Ovary (tissue), 7 donors: ENCODE measurements at regions not wholly inside any gene's neighbourhood (a gene's known extent, or its start where the extent isn't known, plus 50 kb on each side); places are given as distances from the start of the nearest gene placed in this dataset.

Source experiments
- DNase-seq, 5 donors: peaks; one replicate each; pipeline ENCODE4 v3.0.0-alpha.2; 2019 to 2020
- H3K27ac ChIP-seq, 2 donors: fragments of 200-600 bp; one replicate each; pipeline versions ENCODE4 v1.5.1 to v1.8.0; 2019 to 2022
- H3K27me3 ChIP-seq: fragments of 200-600 bp; one replicate; pipeline ENCODE4 v1.8.0; 2022
- H3K36me3 ChIP-seq: fragments of 200-600 bp; sonication (generic); one replicate; pipeline ENCODE4 v1.5.1; 2019
- H3K4me1 ChIP-seq: one replicate; pipeline ENCODE4 v1.8.1; 2013; ENCODE audit warnings: mild to moderate bottlenecking, moderate library complexity; ENCODE audit not compliant: insufficient read depth
- H3K4me3 ChIP-seq: fragments of 200-600 bp; sonication (generic); one replicate; pipeline ENCODE4 v1.5.1; 2017
- H3K9me3 ChIP-seq, 2 donors: fragments of 200-600 bp in 1 of 2; sonication (generic) in 1 of 2; one replicate each; pipeline versions ENCODE4 v1.5.1 to v1.8.1; 2013 to 2019; ENCODE audit warnings: mild to moderate bottlenecking in 1 of 2, moderate library complexity in 1 of 2
- CTCF ChIP-seq, 3 donors: fragments of 450-650 bp in 2 of 3; fragments of 200-600 bp in 1 of 3; IDR thresholded peaks; one replicate each; pipeline versions ENCODE4 v1.5.1 to v1.8.0; 2016 to 2022; ENCODE audit warnings: antibody characterized with exemption in 3 of 3, mild to moderate bottlenecking in 1 of 3
- EP300 ChIP-seq: sonication (generic); formaldehyde crosslinking; IDR thresholded peaks from one replicate; pipeline ENCODE4 v1.6.1; 2017; ENCODE audit warnings: antibody characterized with exemption
- POLR2A ChIP-seq: fragments of 450-650 bp; IDR thresholded peaks from one replicate; pipeline ENCODE4 v1.6.1; 2017; ENCODE audit warnings: antibody characterized with exemption, mild to moderate bottlenecking, moderate library complexity
- WGBS, 3 donors: extraction: QIAGEN DNeasy Blood & Tissue Kit in 1 of 3; methylation state at CpG; one replicate each; pipeline versions ENCODE4 v1.1.5 to v1.1.7; 2013 to 2017; 5-methylcytosine and 5-hydroxymethylcytosine counted together
- intact Hi-C, 4 donors: fragments of 100-400 bp; cut with DNase I; formaldehyde crosslinking; loops; one replicate each; pipeline versions ENCODE4 v1.11.0 to v1.15.1; 2022 to 2023
- donor health status: DM: no; HTN: no; CAD: no; lungs with moderate emphysema.
- donor health status: DM: no; HTN: no; CAD: no.
- donor health status: Bipolar disorder and iron deficiency.
- donor health status: DM: no; HTN: no; CAD: no.
- donor health status: DM: yes; HTN: yes; CAD: no.

- no peak overlapping the region for H3K4me3 ChIP-seq
- DNase-seq = no peak
- no peaks in the 10 kb centered on the region for H3K9me3 ChIP-seq
- H3K27ac ChIP-seq = no peak overlapping the region
- H3K4me1 ChIP-seq = peaks cover 2% of the 10 kb centered on the region
- H3K27me3 ChIP-seq = no peaks in the 10 kb centered on the region
- WGBS, 3 donors = 77 to 83% (median 81%) methylated on average over 2 of the region's 2 CpGs
- no peak for TF ChIP-seq CTCF (IDR thresholded peaks at IDR 0.05)
- no peak for TF ChIP-seq POLR2A
- no peak for TF ChIP-seq EP300
- intact Hi-C loops = no loop called here
- H3K36me3 ChIP-seq = no peaks in the 10 kb centered on the region
Observed at GRCh38 chr12:13282861-13283260, 86.3 kb downstream of the EMP1 start.

GRCh38 chr12:13278249-13278787, 81.8 kb downstream of the EMP1 start:
- H3K27ac ChIP-seq = no peak overlapping the region
- no peaks in the 10 kb centered on the region for H3K27me3 ChIP-seq
- no peak for TF ChIP-seq POLR2A
- TF ChIP-seq CTCF (IDR thresholded peaks at IDR 0.05) = peak; percentile 64 to 97 (median 83)
- TF ChIP-seq EP300 = no peak
- H3K4me1 ChIP-seq = peaks cover 2% of the 10 kb centered on the region
- H3K4me3 ChIP-seq = no peak overlapping the region
- intact Hi-C loops = loop anchor here in 2 of 4 donors (5.0 to 10.0 kb wide), 2 partner anchors 886 to 889 kb away; no protein-coding TSS in a partner anchor
- no peaks in the 10 kb centered on the region for H3K36me3 ChIP-seq
- 7 to 11% (median 7%) methylated on average over 31 to 32 of the region's 32 CpGs for WGBS, 3 donors
- H3K9me3 ChIP-seq = no peaks in the 10 kb centered on the region
- DNase-seq = peak; percentile 64 to 84 (median 77)

- no peaks in the 10 kb centered on the region for H3K36me3 ChIP-seq
- TF ChIP-seq EP300 (no peak), CTCF (IDR thresholded peaks at IDR 0.05) (no peak), POLR2A (no peak)
- no peak overlapping the region for H3K4me3 ChIP-seq
- H3K27ac ChIP-seq = no peak overlapping the region
- no peaks in the 10 kb centered on the region for H3K9me3 ChIP-seq
- 65 to 77% (median 73%) methylated on average over 4 of the region's 4 CpGs for WGBS, 3 donors
- peaks cover 2% of the 10 kb centered on the region for H3K4me1 ChIP-seq
- intact Hi-C loops = loop anchor here in 2 of 4 donors (5.0 to 10.0 kb wide), 2 partner anchors 888 to 890 kb away; no protein-coding TSS in a partner anchor
- DNase-seq = no peak
- no peaks in the 10 kb centered on the region for H3K27me3 ChIP-seq
Observed at GRCh38 chr12:13277293-13277692, 80.8 kb downstream of the EMP1 start.

GRCh38 chr12:13275241-13276085, 78.9 kb downstream of the EMP1 start:
- H3K27ac ChIP-seq = no peak overlapping the region
- H3K9me3 ChIP-seq = no peaks in the 10 kb centered on the region
- H3K4me1 ChIP-seq = peaks cover 2% of the 10 kb centered on the region
- H3K27me3 ChIP-seq = no peaks in the 10 kb centered on the region
- TF ChIP-seq CTCF (IDR thresholded peaks at IDR 0.05) = no peak
- TF ChIP-seq EP300 = no peak
- TF ChIP-seq POLR2A = no peak
- DNase-seq = no peak
- no peak overlapping the region for H3K4me3 ChIP-seq
- H3K36me3 ChIP-seq = no peaks in the 10 kb centered on the region
- intact Hi-C loops = loop anchor here in 2 of 4 donors (5.0 to 10.0 kb wide), 2 partner anchors 889 to 892 kb away; no protein-coding TSS in a partner anchor
- WGBS, 3 donors = 21 to 36% (median 29%) methylated on average over 10 of the region's 10 CpGs
